HCT116 (cell line): ENCODE measurements at regions not wholly inside any gene's neighbourhood (a gene's known extent, or its start where the extent isn't known, plus 50 kb on each side); places are given as distances from the start of the nearest gene placed in this dataset.
"Not testable (repeated sequence)": the region's sequence is repeated elsewhere in the genome, so short reads cannot be mapped to it uniquely, and the experiment has no call there.

Experiments used
- ATAC-seq: fragments of 200-7000 bp; cut with Tn5 transposase; 2 replicates; pipeline ENCODE4 v1.9.1; 2020; ENCODE audit warnings: mild to moderate bottlenecking, moderate library complexity
- BruUV-seq: library from RNA; stranded (reverse); fragments of 400-500 nt; replicated peaks from 2 replicates; lab custom pipeline; 2021; lab: Mats Ljungman, UMichigan
- CTCF ChIA-PET: fragments of 300-600 bp; sonication (Branson Sonifier 250); formaldehyde crosslinking; loops from one replicate; lab custom pipeline; 2021; ENCODE audit warnings: antibody characterized with exemption; lab: Charles Lee
- POLR2A ChIA-PET: fragments of 300-600, 350-600 bp; sonication (Branson Sonifier 250); formaldehyde crosslinking; loops from one replicate; lab custom pipeline; 2021; ENCODE audit warnings: antibody characterized with exemption; lab: Charles Lee
- RAD21 ChIA-PET, 2 experiments: fragments of 300-600 bp; sonication (Branson Sonifier 250); formaldehyde crosslinking; loops; one replicate each; lab custom pipeline; 2023; ENCODE audit warnings: low total read pairs in 2 of 2; ENCODE audit not compliant: uncharacterized antibody in 2 of 2, unreplicated experiment in 2 of 2, low non-redundant PET in 1 of 2; lab: Charles Lee
- DNase-seq: peaks from one replicate; pipeline ENCODE4 v3.0.0-alpha.2; 2010; ENCODE audit warnings: low read depth, low spot score
- H2AFZ ChIP-seq: fragments of 200-600 bp; shearing (Covaris generic), sonication (generic); 2 replicates; pipeline ENCODE4 v1.6.1; 2017; ENCODE audit warnings: low read depth, mixed run types, mixed read lengths, antibody characterized with exemption, low read length; ENCODE audit not compliant: poor library complexity, severe bottlenecking
- H3K27ac ChIP-seq: 2 replicates; pipeline ENCODE4 v1.5.1; 2012; ENCODE audit warnings: low read depth, low read length
- H3K27me3 ChIP-seq: fragments of 200-600 bp; sonication (generic); 2 replicates; pipeline ENCODE4 v1.6.1; 2016; ENCODE audit warnings: mixed run types, low read length, mixed read lengths; ENCODE audit not compliant: insufficient read depth
- H3K36me3 ChIP-seq, 2 experiments: fragments of 200-500 bp in 1 of 2; fragments of 200-600 bp in 1 of 2; sonication (Bioruptor generic) in 1 of 2; sonication (generic) in 1 of 2; 2 replicates each; pipeline versions ENCODE4 v1.5.1 to v1.6.1; 2014 to 2016; ENCODE audit warnings: low read length in 2 of 2, inconsistent platforms in 1 of 2, mixed read lengths in 1 of 2, mixed run types in 1 of 2; ENCODE audit not compliant: insufficient read depth in 2 of 2, control insufficient read depth in 1 of 2
- H3K4me1 ChIP-seq, 2 experiments: fragments of 200-600 bp in 1 of 2; sonication (generic) in 1 of 2; 2 replicates each; pipeline versions ENCODE4 v1.5.1 to v1.6.1; 2012 to 2017; ENCODE audit warnings: low read length in 2 of 2, inconsistent platforms in 1 of 2, mild to moderate bottlenecking in 1 of 2, mixed read lengths in 1 of 2, mixed run types in 1 of 2, moderate library complexity in 1 of 2; ENCODE audit not compliant: insufficient read depth in 2 of 2, control insufficient read depth in 1 of 2
- H3K4me2 ChIP-seq: fragments of 200-600 bp; sonication (generic); 2 replicates; pipeline ENCODE4 v1.6.1; 2017; ENCODE audit warnings: mixed run types, low read length, mixed read lengths
- H3K4me3 ChIP-seq, 2 experiments: fragments of 200-600 bp in 1 of 2; sonication (generic) in 1 of 2; replicated peaks in 1 of 2; 2 replicates each; pipeline ENCODE4 v1.5.1; 2011 to 2016; ENCODE audit warnings: low read length in 2 of 2, control low read depth in 1 of 2, low read depth in 1 of 2, mild to moderate bottlenecking in 1 of 2, mixed read lengths in 1 of 2, mixed run types in 1 of 2
- H3K79me2 ChIP-seq: fragments of 200-600 bp; sonication (generic); 2 replicates; pipeline ENCODE4 v1.6.1; 2017; ENCODE audit warnings: mild to moderate bottlenecking, mixed run types, low read length, moderate library complexity, mixed read lengths; ENCODE audit not compliant: insufficient read depth
- H3K9ac ChIP-seq: fragments of 200-600 bp; sonication (generic); 2 replicates; pipeline ENCODE4 v1.6.1; 2016; ENCODE audit warnings: low read length, mixed read lengths
- H3K9me2 ChIP-seq: fragments of 200-600 bp; sonication (generic), shearing (Covaris generic); 2 replicates; pipeline ENCODE4 v1.6.1; 2017; ENCODE audit warnings: mixed run types, mild to moderate bottlenecking, moderate library complexity; ENCODE audit not compliant: insufficient read depth
- H3K9me3 ChIP-seq, 2 experiments: fragments of 200-500 bp in 1 of 2; fragments of 200-600 bp in 1 of 2; sonication (Bioruptor generic) in 1 of 2; sonication (generic) in 1 of 2; 2 replicates each; pipeline ENCODE4 v1.6.1; 2014 to 2017; ENCODE audit warnings: low read length in 2 of 2, mixed read lengths in 2 of 2, inconsistent platforms in 1 of 2, low read depth in 1 of 2, mild to moderate bottlenecking in 1 of 2, mixed run types in 1 of 2, moderate library complexity in 1 of 2; ENCODE audit not compliant: control insufficient read depth in 1 of 2, insufficient read depth in 1 of 2
- H4K20me1 ChIP-seq: fragments of 200-600 bp; sonication (generic), shearing (Covaris generic); 2 replicates; pipeline ENCODE4 v1.6.1; 2017; ENCODE audit warnings: mixed run types, mild to moderate bottlenecking, moderate library complexity; ENCODE audit not compliant: insufficient read depth
- ATF3 ChIP-seq: IDR thresholded peaks from 2 replicates; pipeline ENCODE4 v1.6.1; 2012
- EGR1 ChIP-seq: IDR thresholded peaks from 2 replicates; pipeline ENCODE4 v1.6.1; 2012; ENCODE audit warnings: low read depth
- FOSL1 ChIP-seq: IDR thresholded peaks from 2 replicates; pipeline ENCODE4 v1.6.1; 2012; ENCODE audit warnings: low read depth
- POLR2AphosphoS5 ChIP-seq: IDR thresholded peaks from 2 replicates; pipeline ENCODE4 v1.6.1; 2011; ENCODE audit warnings: mild to moderate bottlenecking, low read depth, low read length, moderate library complexity
- REST ChIP-seq: IDR thresholded peaks from 2 replicates; pipeline ENCODE4 v1.6.1; 2012; ENCODE audit warnings: low read depth
- SIN3A ChIP-seq: IDR thresholded peaks from 2 replicates; pipeline ENCODE4 v1.6.1; 2012; ENCODE audit warnings: low read depth
- SRF ChIP-seq: IDR thresholded peaks from 2 replicates; pipeline ENCODE4 v1.6.1; 2012; ENCODE audit warnings: low read depth
- TCF7L2 ChIP-seq: IDR thresholded peaks from 2 replicates; pipeline ENCODE4 v1.7.0; 2011; ENCODE audit warnings: borderline replicate concordance, inconsistent platforms; ENCODE audit not compliant: insufficient read depth, insufficient read length; ENCODE audit errors: extremely low read depth
- YY1 ChIP-seq: IDR thresholded peaks from 2 replicates; pipeline ENCODE4 v1.6.1; 2011; ENCODE audit warnings: low read length, low read depth, moderate library complexity, mild to moderate bottlenecking; ENCODE audit not compliant: insufficient replicate concordance; ENCODE audit errors: extremely low read depth
- intact Hi-C: fragments of 100-400 bp; cut with micrococcal nuclease; formaldehyde crosslinking; loops from 2 replicates; pipeline ENCODE4 v1.10.0; 2022

- TF ChIP-seq ATF3 (no peak), FOSL1 (no peak), TCF7L2 (no peak), SRF (no peak), EGR1 (no peak), YY1 (no peak), POLR2AphosphoS5 (no peak), REST (no peak), SIN3A (no peak)
- TF ChIP-seq, all 23 proteins: peak for 0
Measured at GRCh38 chr3:197362081-197362480, 63.7 kb upstream of the DLG1 start (continued).

DNA sequence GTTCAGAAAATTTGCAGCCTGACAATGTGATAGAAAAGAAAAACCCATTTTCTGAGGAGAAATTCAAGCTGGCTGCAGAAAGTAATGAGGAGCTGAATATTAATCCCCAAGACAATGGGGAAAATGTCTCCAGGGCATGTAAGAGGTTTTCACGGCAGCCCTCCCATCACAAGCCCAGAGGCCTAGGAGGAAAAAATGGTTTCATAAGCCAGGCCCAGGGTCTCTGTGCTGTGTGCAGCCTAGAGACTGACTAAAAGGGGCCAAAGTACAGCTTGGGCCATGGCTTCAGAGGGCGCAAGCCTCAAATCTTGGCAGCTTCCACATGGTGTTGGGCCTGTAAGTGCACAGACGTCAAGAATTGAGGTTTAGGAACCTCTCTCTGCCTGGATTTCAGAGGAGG is 61.7 kb upstream of the DLG1 start:
- H4K20me1 ChIP-seq, DNase-seq, H3K36me3 ChIP-seq, ATAC-seq, intact Hi-C loops, H3K27ac ChIP-seq, POLR2A ChIA-PET, H3K4me2 ChIP-seq, H3K27me3 ChIP-seq, CTCF ChIA-PET, H2AFZ ChIP-seq, BruUV-seq, H3K9ac ChIP-seq, H3K79me2 ChIP-seq, H3K9me2 ChIP-seq, RAD21 ChIA-PET, H3K4me3 ChIP-seq, H3K4me1 ChIP-seq: not testable (repeated sequence)
- H3K9me3 ChIP-seq = peaks cover 0 to 11% of the 10 kb centered on the region in 2 experiments; a peak in 2 of 4 replicates

- BruUV-seq, H4K20me1 ChIP-seq, H3K79me2 ChIP-seq, H3K4me3 ChIP-seq, RAD21 ChIA-PET, H3K36me3 ChIP-seq, CTCF ChIA-PET, H3K4me2 ChIP-seq, H3K9ac ChIP-seq, POLR2A ChIA-PET, ATAC-seq, H2AFZ ChIP-seq, DNase-seq, intact Hi-C loops, H3K9me2 ChIP-seq, H3K27ac ChIP-seq, H3K27me3 ChIP-seq, H3K4me1 ChIP-seq: not testable (repeated sequence)
- peaks cover 0 to 11% of the 10 kb centered on the region in 2 experiments; a peak in 2 of 4 replicates for H3K9me3 ChIP-seq
Measured at GRCh38 chr3:197359476-197359875, 61.1 kb upstream of the DLG1 start.
